GM19240 (cell line): ENCODE measurements at regions not wholly inside any gene's neighbourhood (a gene's known extent, or its start where the extent isn't known, plus 50 kb on each side); places are given as distances from the start of the nearest gene placed in this dataset.

Source experiments
- DNase-seq: peaks from one replicate; pipeline ENCODE4 v3.0.0; 2011; ENCODE audit warnings: low spot score; ENCODE audit not compliant: insufficient read length

GRCh38 chr2:2768476-2768875 is 437.4 kb upstream of the MYT1L start:
- no peak for DNase-seq

- no peak for DNase-seq
Observed at GRCh38 chr2:2767837-2768236, 436.8 kb upstream of the MYT1L start.

- DNase-seq = no peak
Observed at GRCh38 chr2:2765839-2766495, 434.9 kb upstream of the MYT1L start.

GRCh38 chr2:2765176-2765800 is 434.2 kb upstream of the MYT1L start:
- DNase-seq = no peak

- DNase-seq = no peak
Observed at GRCh38 chr2:2764739-2765138, 433.7 kb upstream of the MYT1L start.

- no peak for DNase-seq
Observed at GRCh38 chr2:2764001-2764355, 432.9 kb upstream of the MYT1L start.

GRCh38 chr2:2763351-2764000 is 432.4 kb upstream of the MYT1L start:
- no peak for DNase-seq

GRCh38 chr2:2762913-2763312 is 431.8 kb upstream of the MYT1L start:
- DNase-seq = no peak

- DNase-seq = no peak
Observed at GRCh38 chr2:2762166-2762908, 431.3 kb upstream of the MYT1L start.

GRCh38 chr2:2758793-2759367 is 427.8 kb upstream of the MYT1L start:
- DNase-seq = no peak

- DNase-seq = peak; percentile 19
Observed at GRCh38 chr2:2757764-2758163, 426.7 kb upstream of the MYT1L start.

GRCh38 chr2:2756886-2757285 is 425.8 kb upstream of the MYT1L start:
- no peak for DNase-seq

GRCh38 chr2:2755990-2756389 is 424.9 kb upstream of the MYT1L start:
- DNase-seq = no peak

- DNase-seq = no peak
Observed at GRCh38 chr2:2754940-2755339, 423.9 kb upstream of the MYT1L start.

GRCh38 chr2:2751715-2752315 is 420.7 kb upstream of the MYT1L start:
- no peak for DNase-seq

- DNase-seq = no peak
Observed at GRCh38 chr2:2750867-2751714, 420.0 kb upstream of the MYT1L start.

GRCh38 chr2:2749206-2749598 is 418.1 kb upstream of the MYT1L start:
- no peak for DNase-seq

- DNase-seq = no peak
Observed at GRCh38 chr2:2748399-2749205, 417.5 kb upstream of the MYT1L start.

- DNase-seq = no peak
Observed at GRCh38 chr2:2747797-2748301, 416.8 kb upstream of the MYT1L start.

GRCh38 chr2:2746731-2747130 is 415.7 kb upstream of the MYT1L start:
- DNase-seq = no peak
